Ovary (tissue), 3 donors: ENCODE measurements at regions not wholly inside any gene's neighbourhood (a gene's known extent, or its start where the extent isn't known, plus 50 kb on each side); places are given as distances from the start of the nearest gene placed in this dataset.

ENCODE experiments used
- CTCF ChIP-seq, 3 donors: fragments of 450-650 bp in 2 of 3; fragments of 200-600 bp in 1 of 3; IDR thresholded peaks; one replicate each; pipeline versions ENCODE4 v1.5.1 to v1.8.0; 2016 to 2022; ENCODE audit warnings: antibody characterized with exemption in 3 of 3, mild to moderate bottlenecking in 1 of 3
- EP300 ChIP-seq: sonication (generic); formaldehyde crosslinking; IDR thresholded peaks from one replicate; pipeline ENCODE4 v1.6.1; 2017; ENCODE audit warnings: antibody characterized with exemption
- POLR2A ChIP-seq: fragments of 450-650 bp; IDR thresholded peaks from one replicate; pipeline ENCODE4 v1.6.1; 2017; ENCODE audit warnings: antibody characterized with exemption, mild to moderate bottlenecking, moderate library complexity
- donor health status: DM: no; HTN: no; CAD: no.

- TF ChIP-seq POLR2A (no peak), CTCF (IDR thresholded peaks at IDR 0.05) (no peak), EP300 (no peak)
Observed at GRCh38 chr2:16187482-16187817, 247.1 kb downstream of the MYCN start.
